ENCODE measurements at regions not wholly inside any gene's neighbourhood (a gene's known extent, or its start where the extent isn't known, plus 50 kb on each side); places are given as distances from the start of the nearest gene placed in this dataset.

DNA sequence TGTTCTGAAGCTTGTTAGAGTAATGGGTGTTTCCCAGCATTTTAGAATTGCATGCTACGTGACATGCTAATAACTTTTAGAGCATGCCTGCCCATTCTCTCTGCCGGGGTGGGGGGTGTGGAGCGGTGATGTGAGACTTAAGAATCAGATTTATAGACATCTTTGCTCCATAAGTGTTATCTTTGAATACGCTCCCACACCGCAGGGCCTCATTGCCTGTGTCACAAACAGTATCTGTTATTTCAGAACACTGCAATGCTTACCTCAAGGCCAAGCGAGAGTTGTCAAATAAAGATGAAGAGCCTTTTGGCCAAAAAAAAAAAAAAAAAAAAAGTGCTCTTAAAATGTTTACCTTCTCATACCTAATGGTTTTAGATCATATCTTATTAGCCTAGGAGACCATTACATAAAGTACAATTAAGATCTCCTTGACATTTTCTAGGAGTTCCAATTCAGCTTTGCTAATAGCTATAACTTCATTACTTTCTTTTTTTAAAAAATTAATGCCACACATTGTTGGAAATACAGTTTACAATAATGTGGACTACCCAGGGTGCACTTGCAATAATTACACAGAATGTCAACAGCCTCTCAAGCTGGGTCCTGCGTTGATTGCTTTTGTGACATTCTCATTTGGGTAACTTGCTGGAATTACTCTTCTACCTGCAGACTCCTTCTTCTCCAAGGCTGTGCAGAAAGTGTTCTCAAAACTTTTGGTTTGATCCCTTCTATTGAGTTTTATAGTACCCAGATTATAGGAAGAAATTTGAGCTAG, 525.3 kb downstream of the KLF12 start:
- no peak overlapping the region for H3K27ac Mint-ChIP-seq
- no peak overlapping the region for H3K4me3 ChIP-seq (ENCODE audit: low read depth, low read length)
- peaks cover 0 to 3% (median 2%) of the 10 kb centered on the region in 7 donors for H3K9me3 Mint-ChIP-seq
- H3K9me3 ChIP-seq (ENCODE audit: control insufficient read depth in 2 of 2, low read length in 2 of 2) = no peaks in the 10 kb centered on the region
- H3K27me3 ChIP-seq (ENCODE audit: control insufficient read depth, insufficient read depth, low read length) = no peaks in the 10 kb centered on the region
- H3K36me3 Mint-ChIP-seq = no peaks in the 10 kb centered on the region
- no peak overlapping the region for H3K27ac ChIP-seq (ENCODE audit: insufficient read depth, low read length, poor library complexity, severe bottlenecking)
- no peaks in the 10 kb centered on the region for H3K4me1 ChIP-seq (ENCODE audit: control insufficient read depth, insufficient read depth, low read length, poor library complexity, severe bottlenecking)
- no peaks in the 10 kb centered on the region for H3K36me3 ChIP-seq (ENCODE audit: control insufficient read depth, insufficient read depth, low read length)
- H3K27me3 Mint-ChIP-seq = no peaks in the 10 kb centered on the region
- peaks cover 0 to 6% (median under 1%) of the 10 kb centered on the region in 4 donors for H3K4me1 Mint-ChIP-seq
- no peak overlapping the region for H3K4me3 Mint-ChIP-seq
- DNase-seq (no peak), ATAC-seq (ENCODE audit: low read depth in 2 of 2) (no peak)

DNA sequence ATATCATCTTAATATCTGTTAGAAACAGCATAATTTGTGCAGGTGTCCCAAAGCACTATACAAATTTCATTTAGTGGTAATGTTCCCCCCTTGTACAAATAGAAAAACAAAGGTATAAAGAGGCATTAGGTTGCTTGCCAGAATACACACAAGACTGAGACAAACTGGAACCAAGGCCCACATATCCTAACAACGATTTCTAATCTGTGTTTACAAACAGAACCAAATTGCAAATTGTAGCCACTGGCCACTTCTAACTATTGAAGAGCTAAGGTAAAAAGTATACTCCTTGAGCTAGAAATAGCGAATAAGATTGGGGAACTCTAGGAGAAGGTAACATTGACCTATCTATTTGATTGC, 526.1 kb downstream of the KLF12 start:
- Mint-ChIP-seq H3K27ac (no peak overlapping the region), H3K36me3 (no peaks in the 10 kb centered on the region)
- no peak for ATAC-seq (ENCODE audit: low read depth in 2 of 2)

DNA sequence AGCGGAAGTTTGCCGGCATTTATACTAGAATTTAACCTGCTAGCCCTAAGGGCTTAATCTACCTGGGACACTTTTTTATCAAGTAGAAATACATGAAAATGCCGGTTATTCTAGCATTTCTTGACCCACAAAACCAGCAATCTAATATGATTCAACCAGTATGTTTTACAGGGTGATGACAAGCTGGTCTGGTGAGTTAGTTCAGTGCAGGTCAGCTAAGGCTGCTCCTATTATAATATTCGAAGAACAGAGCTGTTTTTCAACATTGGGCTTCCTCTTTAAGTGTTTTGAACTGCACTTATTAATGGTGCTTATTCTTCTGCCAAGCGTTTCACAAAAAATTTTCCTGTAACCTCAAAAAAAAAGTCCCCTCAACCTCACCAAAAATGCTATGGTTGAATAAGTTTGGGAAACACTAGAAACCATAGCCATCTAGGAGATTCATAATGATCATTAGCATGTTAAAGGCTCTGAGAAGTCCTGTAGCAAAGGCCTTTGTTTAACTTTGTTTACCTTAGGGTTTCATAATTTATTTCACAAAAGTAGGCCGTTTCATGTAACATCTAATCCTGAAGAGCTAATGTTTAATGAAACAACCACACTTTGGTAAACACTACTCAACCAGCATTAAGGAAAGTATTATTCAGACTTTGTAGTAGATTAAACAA, 526.6 kb downstream of the KLF12 start:
- H3K36me3 Mint-ChIP-seq = no peaks in the 10 kb centered on the region
- no peak overlapping the region for H3K4me3 ChIP-seq (ENCODE audit: low read depth, low read length)
- no peaks in the 10 kb centered on the region for H3K36me3 ChIP-seq (ENCODE audit: control insufficient read depth, insufficient read depth, low read length)
- H3K27me3 Mint-ChIP-seq = no peaks in the 10 kb centered on the region
- no peak overlapping the region for H3K4me3 Mint-ChIP-seq
- no peak overlapping the region for H3K27ac Mint-ChIP-seq
- DNase-seq (no peak), ATAC-seq (ENCODE audit: low read depth in 2 of 2) (no peak)
- H3K4me1 ChIP-seq (ENCODE audit: control insufficient read depth, insufficient read depth, low read length, poor library complexity, severe bottlenecking) = no peaks in the 10 kb centered on the region
- H3K27ac ChIP-seq (ENCODE audit: insufficient read depth, low read length, poor library complexity, severe bottlenecking) = no peak overlapping the region
- H3K9me3 ChIP-seq (ENCODE audit: control insufficient read depth in 2 of 2, low read length in 2 of 2) = no peaks in the 10 kb centered on the region
- H3K9me3 Mint-ChIP-seq = peaks cover 0 to 4% (median 0%) of the 10 kb centered on the region in 7 donors
- H3K4me1 Mint-ChIP-seq = peaks cover 0 to 6% (median under 1%) of the 10 kb centered on the region in 4 donors
- no peaks in the 10 kb centered on the region for H3K27me3 ChIP-seq (ENCODE audit: control insufficient read depth, insufficient read depth, low read length)

More for the DNA sequence above, 526.1 kb downstream of the KLF12 start:
- H3K4me1 ChIP-seq (ENCODE audit: control insufficient read depth, insufficient read depth, low read length, poor library complexity, severe bottlenecking) = no peaks in the 10 kb centered on the region
- no peak overlapping the region for H3K27ac ChIP-seq (ENCODE audit: insufficient read depth, low read length, poor library complexity, severe bottlenecking)
- Mint-ChIP-seq H3K27me3 (no peaks in the 10 kb centered on the region), H3K4me3 (no peak overlapping the region), H3K9me3 (peaks cover 0 to 3% (median 2%) of the 10 kb centered on the region in 7 donors), H3K4me1 (peaks cover 0 to 6% (median under 1%) of the 10 kb centered on the region in 4 donors)
- no peaks in the 10 kb centered on the region for H3K9me3 ChIP-seq (ENCODE audit: control insufficient read depth in 2 of 2, low read length in 2 of 2)
- H3K4me3 ChIP-seq (ENCODE audit: low read depth, low read length) = no peak overlapping the region
- H3K27me3 ChIP-seq (ENCODE audit: control insufficient read depth, insufficient read depth, low read length) = no peaks in the 10 kb centered on the region
- H3K36me3 ChIP-seq (ENCODE audit: control insufficient read depth, insufficient read depth, low read length) = no peaks in the 10 kb centered on the region
- DNase-seq = no peak

DNA sequence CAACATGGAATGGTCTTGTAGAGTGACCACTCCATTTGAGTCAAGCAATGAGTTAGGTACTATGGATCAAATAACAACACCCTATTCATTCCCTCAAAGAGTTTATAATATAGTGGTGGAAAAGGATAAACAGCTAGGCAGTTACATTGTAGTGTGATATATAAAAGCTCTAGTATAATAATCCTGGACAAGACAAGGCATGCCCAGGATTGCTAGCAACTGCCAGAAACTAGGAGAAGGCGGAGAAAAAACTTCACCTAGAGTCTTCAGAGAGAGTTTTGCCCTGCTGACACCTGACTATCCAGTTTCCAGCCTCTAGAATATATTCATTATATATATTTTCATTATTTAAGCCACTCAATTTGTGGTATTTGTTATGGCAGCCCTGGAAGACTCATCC, 530.6 kb downstream of the KLF12 start:
- Mint-ChIP-seq H3K36me3 (no peaks in the 10 kb centered on the region), H3K4me1 (no peaks in the 10 kb centered on the region), H3K9me3 (peaks cover 0 to 4% (median 2%) of the 10 kb centered on the region in 7 donors), H3K27me3 (peaks cover 4% of the 10 kb centered on the region), H3K4me3 (no peak overlapping the region), H3K27ac (no peak overlapping the region)
- Histone ChIP-seq H3K4me1 (ENCODE audit: control insufficient read depth, insufficient read depth, low read length, poor library complexity, severe bottlenecking) (no peaks in the 10 kb centered on the region), H3K27ac (ENCODE audit: insufficient read depth, low read length, poor library complexity, severe bottlenecking) (no peak overlapping the region), H3K27me3 (ENCODE audit: control insufficient read depth, insufficient read depth, low read length) (no peaks in the 10 kb centered on the region), H3K4me3 (ENCODE audit: low read depth, low read length) (no peak overlapping the region), H3K9me3 (ENCODE audit: control insufficient read depth in 2 of 2, low read length in 2 of 2) (no peaks in the 10 kb centered on the region), H3K36me3 (ENCODE audit: control insufficient read depth, insufficient read depth, low read length) (no peaks in the 10 kb centered on the region)
- ATAC-seq (ENCODE audit: low read depth in 2 of 2) (no peak), DNase-seq (no peak)

DNA sequence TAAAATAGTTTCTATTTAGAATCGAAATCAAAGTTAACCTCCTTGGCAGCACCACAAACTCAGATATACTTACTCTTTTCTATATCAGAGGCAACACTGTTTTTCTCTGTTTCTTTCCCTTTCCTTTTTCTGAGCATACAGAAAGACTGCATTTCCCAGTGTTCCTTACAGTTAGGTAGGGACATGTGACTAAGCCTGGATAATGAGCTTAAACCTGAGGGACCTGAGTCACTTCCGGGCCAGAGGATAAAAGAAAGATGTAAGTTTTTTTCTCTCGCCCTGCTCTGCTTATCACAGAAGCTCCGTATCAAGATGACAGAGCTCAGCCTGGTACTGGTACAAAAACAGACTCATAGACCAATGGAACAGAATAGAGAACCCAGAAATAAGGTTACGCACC, 531.9 kb downstream of the KLF12 start:
- no peak overlapping the region for H3K4me3 Mint-ChIP-seq
- peak in 1 of 2 donors; percentile 34 for ATAC-seq (ENCODE audit: low read depth in 2 of 2)

DNA sequence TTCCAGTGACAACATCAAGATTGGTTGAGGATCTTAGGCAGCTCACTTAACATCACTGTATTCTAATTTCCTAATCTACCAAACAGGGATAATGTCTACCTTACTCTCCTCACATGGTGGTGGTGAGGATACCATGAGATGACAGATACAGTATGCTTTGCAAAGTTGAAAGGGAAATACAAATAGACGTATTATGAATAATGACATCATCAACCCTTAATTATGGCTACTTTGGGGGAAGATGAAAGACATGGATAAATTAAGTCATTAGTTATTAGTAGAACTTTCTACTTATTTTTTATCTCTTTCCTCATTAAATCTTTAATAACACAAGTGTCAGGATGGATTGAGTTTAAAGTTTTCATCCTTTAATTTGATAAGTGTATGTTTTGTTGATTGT, 532.5 kb downstream of the KLF12 start:
- Mint-ChIP-seq H3K27ac (no peak overlapping the region), H3K27me3 (peaks cover 4% of the 10 kb centered on the region), H3K4me1 (peaks cover 0 to under 1% (median 0%) of the 10 kb centered on the region in 4 donors), H3K4me3 (no peak overlapping the region), H3K36me3 (no peaks in the 10 kb centered on the region), H3K9me3 (peaks cover 0 to 4% (median 2%) of the 10 kb centered on the region in 7 donors)
- Histone ChIP-seq H3K9me3 (ENCODE audit: control insufficient read depth in 2 of 2, low read length in 2 of 2) (no peaks in the 10 kb centered on the region), H3K4me1 (ENCODE audit: control insufficient read depth, insufficient read depth, low read length, poor library complexity, severe bottlenecking) (no peaks in the 10 kb centered on the region), H3K27me3 (ENCODE audit: control insufficient read depth, insufficient read depth, low read length) (no peaks in the 10 kb centered on the region), H3K27ac (ENCODE audit: insufficient read depth, low read length, poor library complexity, severe bottlenecking) (no peak overlapping the region), H3K4me3 (ENCODE audit: low read depth, low read length) (no peak overlapping the region), H3K36me3 (ENCODE audit: control insufficient read depth, insufficient read depth, low read length) (no peaks in the 10 kb centered on the region)
- no peak for ATAC-seq (ENCODE audit: low read depth in 2 of 2)
- no peak for DNase-seq

More for the DNA sequence above, 531.9 kb downstream of the KLF12 start:
- H3K36me3 Mint-ChIP-seq = no peaks in the 10 kb centered on the region
- peaks cover 0 to 4% (median 2%) of the 10 kb centered on the region in 7 donors for H3K9me3 Mint-ChIP-seq
- H3K27ac Mint-ChIP-seq = no peak overlapping the region
- Histone ChIP-seq H3K4me3 (ENCODE audit: low read depth, low read length) (no peak overlapping the region), H3K9me3 (ENCODE audit: control insufficient read depth in 2 of 2, low read length in 2 of 2) (no peaks in the 10 kb centered on the region), H3K27me3 (ENCODE audit: control insufficient read depth, insufficient read depth, low read length) (no peaks in the 10 kb centered on the region), H3K4me1 (ENCODE audit: control insufficient read depth, insufficient read depth, low read length, poor library complexity, severe bottlenecking) (no peaks in the 10 kb centered on the region), H3K36me3 (ENCODE audit: control insufficient read depth, insufficient read depth, low read length) (no peaks in the 10 kb centered on the region), H3K27ac (ENCODE audit: insufficient read depth, low read length, poor library complexity, severe bottlenecking) (no peak overlapping the region)
- peaks cover 4% of the 10 kb centered on the region for H3K27me3 Mint-ChIP-seq
- no peak for DNase-seq
- H3K4me1 Mint-ChIP-seq = no peaks in the 10 kb centered on the region

DNA sequence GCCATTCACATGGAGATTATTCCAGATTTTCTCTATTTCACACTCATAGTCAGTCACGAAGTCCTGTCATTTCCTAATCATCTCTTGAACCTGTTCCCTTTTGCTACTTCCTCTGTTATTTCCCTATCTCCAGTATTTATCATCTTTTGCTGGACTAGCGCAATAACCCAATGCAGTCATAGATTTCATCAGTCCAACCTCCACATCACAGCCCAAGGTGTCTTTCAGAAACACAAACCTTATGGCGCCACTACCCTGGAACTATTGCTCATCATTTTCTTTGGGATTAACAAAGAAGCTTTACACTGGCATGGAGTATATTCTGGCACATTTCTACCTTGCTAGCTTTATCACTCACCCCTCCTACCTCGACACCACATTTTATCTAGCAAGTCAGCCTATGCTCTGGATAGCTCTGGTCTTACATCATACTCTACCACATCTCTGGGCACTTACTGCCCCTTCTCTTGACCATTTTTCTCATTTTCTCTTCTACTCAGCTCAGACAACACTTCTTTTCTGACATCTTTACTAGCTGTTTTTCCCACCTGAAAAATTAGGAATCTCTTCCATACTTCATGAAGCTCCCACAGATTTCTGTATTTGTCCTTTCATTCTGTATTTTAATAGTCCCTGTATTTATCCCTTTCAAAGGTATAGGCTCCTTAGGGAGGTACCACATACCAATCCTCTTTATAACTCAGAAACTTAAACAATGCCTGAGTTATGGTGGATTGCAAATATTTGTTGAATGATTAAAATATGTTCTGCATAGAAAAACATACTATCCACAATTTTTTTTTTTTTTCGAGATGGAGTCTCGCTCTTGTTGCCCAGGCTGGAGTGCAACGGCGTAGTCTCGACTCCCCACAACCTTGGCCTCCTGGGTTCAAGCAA, 534.7 kb downstream of the KLF12 start:
- Histone ChIP-seq H3K4me3 (ENCODE audit: low read depth, low read length) (no peak overlapping the region), H3K9me3 (ENCODE audit: control insufficient read depth in 2 of 2, low read length in 2 of 2) (no peaks in the 10 kb centered on the region), H3K36me3 (ENCODE audit: control insufficient read depth, insufficient read depth, low read length) (no peaks in the 10 kb centered on the region), H3K27ac (ENCODE audit: insufficient read depth, low read length, poor library complexity, severe bottlenecking) (no peak overlapping the region), H3K27me3 (ENCODE audit: control insufficient read depth, insufficient read depth, low read length) (no peaks in the 10 kb centered on the region), H3K4me1 (ENCODE audit: control insufficient read depth, insufficient read depth, low read length, poor library complexity, severe bottlenecking) (no peaks in the 10 kb centered on the region)
- DNase-seq = no peak
- Mint-ChIP-seq H3K27me3 (peaks cover 4% of the 10 kb centered on the region), H3K4me1 (peaks cover 0 to 7% (median 5%) of the 10 kb centered on the region in 4 donors), H3K27ac (no peak overlapping the region), H3K4me3 (no peak overlapping the region), H3K9me3 (peaks cover 0 to 3% (median 2%) of the 10 kb centered on the region in 7 donors), H3K36me3 (no peaks in the 10 kb centered on the region)
- ATAC-seq (ENCODE audit: low read depth in 2 of 2) = no peak

Measured in CD4-positive, CD25-positive, alpha-beta regulatory T cell (primary cell).